ENCODE measurements at regions not wholly inside any gene's neighbourhood (a gene's known extent, or its start where the extent isn't known, plus 50 kb on each side); places are given as distances from the start of the nearest gene placed in this dataset.
A peak's percentile ranks its signal among the peaks of the same experiment; 100 is the strongest.

DNA sequence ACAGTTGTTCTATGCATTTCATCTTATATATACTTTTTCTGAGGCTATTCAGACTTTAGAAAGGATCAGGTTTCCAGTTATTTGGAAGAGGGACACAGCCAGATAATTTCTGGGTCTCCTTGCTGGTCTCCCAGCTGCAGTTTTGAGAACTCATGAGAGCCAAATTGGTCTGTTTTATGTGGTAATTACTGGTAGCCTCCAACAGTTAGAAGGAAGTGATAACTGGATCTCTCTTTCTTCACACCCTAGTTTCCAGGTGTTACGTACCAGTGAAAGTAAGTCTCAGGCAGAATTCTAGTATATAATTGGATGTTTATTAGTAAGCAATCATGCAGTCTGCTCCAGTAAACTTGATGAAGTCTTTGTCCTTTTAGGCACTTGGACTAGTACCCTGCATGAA lies 63.2 kb upstream of the RPS23 start:
- intact Hi-C loops (cut with DNase I; ENCODE audit: low total_unique reads) = no loop called here

DNA sequence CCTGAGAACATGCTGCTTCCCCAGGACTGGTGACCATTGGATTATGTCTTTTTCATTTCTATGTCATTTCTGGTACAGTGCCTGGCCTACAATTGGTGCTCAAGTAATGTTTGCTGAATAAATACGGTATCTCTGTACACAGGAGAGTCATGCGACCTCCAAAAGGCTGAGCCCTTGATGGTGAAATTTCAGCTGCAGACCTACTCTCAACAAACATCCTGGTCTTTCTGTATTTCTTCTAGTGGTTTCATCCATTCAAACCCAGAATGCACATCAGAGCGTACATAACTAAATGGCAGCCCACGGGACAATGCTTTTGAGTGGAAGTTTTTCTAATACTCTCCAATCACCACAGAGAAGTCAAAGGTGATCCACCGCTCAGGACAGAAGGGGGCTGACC lies 62.6 kb upstream of the RPS23 start:
- TF ChIP-seq, protein P1, sequence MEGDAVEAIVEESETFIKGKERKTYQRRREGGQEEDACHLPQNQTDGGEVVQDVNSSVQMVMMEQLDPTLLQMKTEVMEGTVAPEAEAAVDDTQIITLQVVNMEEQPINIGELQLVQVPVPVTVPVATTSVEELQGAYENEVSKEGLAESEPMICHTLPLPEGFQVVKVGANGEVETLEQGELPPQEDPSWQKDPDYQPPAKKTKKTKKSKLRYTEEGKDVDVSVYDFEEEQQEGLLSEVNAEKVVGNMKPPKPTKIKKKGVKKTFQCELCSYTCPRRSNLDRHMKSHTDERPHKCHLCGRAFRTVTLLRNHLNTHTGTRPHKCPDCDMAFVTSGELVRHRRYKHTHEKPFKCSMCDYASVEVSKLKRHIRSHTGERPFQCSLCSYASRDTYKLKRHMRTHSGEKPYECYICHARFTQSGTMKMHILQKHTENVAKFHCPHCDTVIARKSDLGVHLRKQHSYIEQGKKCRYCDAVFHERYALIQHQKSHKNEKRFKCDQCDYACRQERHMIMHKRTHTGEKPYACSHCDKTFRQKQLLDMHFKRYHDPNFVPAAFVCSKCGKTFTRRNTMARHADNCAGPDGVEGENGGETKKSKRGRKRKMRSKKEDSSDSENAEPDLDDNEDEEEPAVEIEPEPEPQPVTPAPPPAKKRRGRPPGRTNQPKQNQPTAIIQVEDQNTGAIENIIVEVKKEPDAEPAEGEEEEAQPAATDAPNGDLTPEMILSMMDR (IDR thresholded peaks at IDR 0.05) = no peak
- no peak for DNase-seq
- Histone ChIP-seq H3K4me1 (peaks cover 0 to 60% (median 22%) of the 10 kb centered on the region in 4 donors), H3K27ac (peak overlapping the region; percentile 30 to 90), H3K4me3 (no peak overlapping the region), H3K36me3 (no peaks in the 10 kb centered on the region), H3K9me3 (no peaks in the 10 kb centered on the region), H3K27me3 (no peaks in the 10 kb centered on the region)
- intact Hi-C loops (cut with DNase I; ENCODE audit: low total_unique reads) = no loop called here

More for the DNA sequence above, 63.2 kb upstream of the RPS23 start:
- TF ChIP-seq, protein P1 (IDR thresholded peaks at IDR 0.05) = no peak
- Histone ChIP-seq H3K27me3 (no peaks in the 10 kb centered on the region), H3K4me1 (peaks cover 0 to 56% (median 16%) of the 10 kb centered on the region in 4 donors), H3K9me3 (no peaks in the 10 kb centered on the region), H3K27ac (no peak overlapping the region), H3K36me3 (no peaks in the 10 kb centered on the region), H3K4me3 (no peak overlapping the region)
- no peak for DNase-seq

DNA sequence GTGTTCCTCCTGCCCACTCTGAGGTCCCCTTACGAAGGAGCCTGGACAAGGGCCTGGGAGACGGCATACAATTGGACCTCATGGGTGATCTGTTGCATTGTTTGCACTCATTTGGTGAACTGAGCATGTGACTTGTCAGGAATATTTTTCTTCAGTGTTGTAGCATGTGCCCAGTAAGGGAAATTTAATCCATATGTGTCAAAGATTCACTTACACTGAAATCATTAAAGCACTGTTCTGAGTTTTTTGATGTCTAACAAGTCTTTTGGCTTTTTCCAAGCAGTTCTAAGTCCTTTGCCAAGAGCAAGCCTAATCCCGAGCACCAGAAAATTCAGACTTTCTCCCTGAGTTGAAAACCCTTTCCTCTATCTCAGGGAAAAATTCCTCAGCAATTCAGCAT lies 61.6 kb upstream of the RPS23 start:
- DNase-seq = no peak
- no peaks in the 10 kb centered on the region for H3K36me3 ChIP-seq
- TF ChIP-seq, protein P1 (IDR thresholded peaks at IDR 0.05) = no peak
- H3K27ac ChIP-seq = peak overlapping the region; percentile 30 to 90
- H3K27me3 ChIP-seq = no peaks in the 10 kb centered on the region
- no peak overlapping the region for H3K4me3 ChIP-seq
- intact Hi-C loops (cut with DNase I; ENCODE audit: low total_unique reads) = no loop called here
- peaks cover 0 to 59% (median 25%) of the 10 kb centered on the region in 4 donors for H3K4me1 ChIP-seq
- no peaks in the 10 kb centered on the region for H3K9me3 ChIP-seq

DNA sequence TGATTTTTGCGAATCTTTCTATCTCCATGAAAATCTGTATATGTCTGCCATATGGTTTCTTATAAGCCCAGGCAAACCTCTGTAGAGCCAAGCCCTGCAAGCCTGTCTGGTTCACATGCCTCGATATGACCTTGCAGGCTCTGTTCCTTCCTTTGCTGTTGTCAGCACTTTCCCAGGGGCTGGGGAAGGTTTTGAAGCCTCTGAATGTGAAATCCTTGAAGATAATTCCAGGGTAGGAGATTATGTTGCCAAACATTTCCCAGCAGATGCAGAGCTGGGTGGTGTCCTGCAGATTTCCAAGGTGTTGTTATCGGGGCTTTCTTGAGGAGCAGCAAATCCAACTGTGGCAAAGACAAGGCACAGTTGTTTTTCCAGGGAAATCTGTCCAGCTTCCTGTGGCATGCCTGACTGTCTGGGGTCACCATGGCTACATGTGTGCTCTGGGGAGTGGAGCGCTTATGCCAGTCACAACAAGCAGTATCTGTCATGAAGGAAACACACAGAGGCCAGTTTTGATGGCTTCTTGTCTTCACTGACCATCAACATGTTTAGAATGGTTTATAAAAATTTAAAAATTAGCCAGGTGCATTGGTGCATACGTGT lies 60.7 kb upstream of the RPS23 start:
- H3K27me3 ChIP-seq = no peaks in the 10 kb centered on the region
- TF ChIP-seq, protein P1 (IDR thresholded peaks at IDR 0.05) = no peak
- DNase-seq = no peak
- intact Hi-C loops (cut with DNase I; ENCODE audit: low total_unique reads) = no loop called here
- H3K27ac ChIP-seq = peak overlapping the region; percentile 30 to 90
- no peak overlapping the region for H3K4me3 ChIP-seq
- peaks cover 0 to 67% (median 32%) of the 10 kb centered on the region in 4 donors for H3K4me1 ChIP-seq
- no peaks in the 10 kb centered on the region for H3K9me3 ChIP-seq
- no peaks in the 10 kb centered on the region for H3K36me3 ChIP-seq

DNA sequence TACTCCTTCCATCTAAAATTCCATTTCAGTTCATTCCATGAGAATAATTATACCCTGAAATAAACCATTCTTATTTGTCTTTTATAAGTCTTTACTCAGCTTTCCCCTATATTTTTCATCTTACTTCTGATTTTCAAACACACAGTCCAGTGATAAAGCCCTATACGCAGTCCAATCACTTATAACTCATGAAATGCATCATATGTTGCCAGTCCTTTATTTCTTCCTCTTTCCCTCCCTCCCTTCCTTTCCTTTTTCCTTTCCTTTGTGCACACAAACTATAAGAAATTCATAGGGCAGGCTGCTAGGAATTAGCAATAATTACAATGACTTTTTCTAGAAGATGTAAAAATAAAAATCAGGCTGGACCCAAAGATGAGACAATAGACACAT lies 58.8 kb upstream of the RPS23 start:
- Histone ChIP-seq H3K27me3 (no peaks in the 10 kb centered on the region), H3K4me3 (no peak overlapping the region), H3K4me1 (peaks cover 5 to 86% (median 38%) of the 10 kb centered on the region in 4 donors), H3K36me3 (no peaks in the 10 kb centered on the region), H3K9me3 (no peaks in the 10 kb centered on the region), H3K27ac (peak overlapping the region; percentile 89 to 90)
- no peak for DNase-seq
- TF ChIP-seq, protein P1 (IDR thresholded peaks at IDR 0.05) = no peak
- intact Hi-C loops (cut with DNase I; ENCODE audit: low total_unique reads) = no loop called here

All from tibial artery (tissue), 4 donors.